GM23248 (cell line): ENCODE measurements at regions not wholly inside any gene's neighbourhood (a gene's known extent, or its start where the extent isn't known, plus 50 kb on each side); places are given as distances from the start of the nearest gene placed in this dataset.

Source experiments
- DNase-seq: peaks from one replicate; pipeline ENCODE4 v3.0.0-alpha.2; 2015
- H2AFZ ChIP-seq: fragments of 200-600 bp; sonication (generic); 2 replicates; pipeline ENCODE4 v1.6.1; 2016; ENCODE audit warnings: antibody characterized with exemption
- H3F3A ChIP-seq: fragments of 200-600 bp; sonication (generic); 2 replicates; pipeline ENCODE4 v1.6.1; 2016; ENCODE audit warnings: mild to moderate bottlenecking, antibody characterized with exemption, mixed run types; ENCODE audit not compliant: insufficient read depth
- H3K27ac ChIP-seq: fragments of 200-600 bp; sonication (generic); 2 replicates; pipeline ENCODE4 v1.5.1; 2016; ENCODE audit warnings: mild to moderate bottlenecking
- H3K27me3 ChIP-seq: fragments of 200-600 bp; sonication (generic); replicated peaks from 2 replicates; pipeline ENCODE4 v1.6.1; 2016; ENCODE audit warnings: mild to moderate bottlenecking; ENCODE audit not compliant: insufficient read depth
- H3K36me3 ChIP-seq: fragments of 200-600 bp; sonication (generic); 2 replicates; pipeline ENCODE4 v1.6.1; 2016; ENCODE audit warnings: low read depth, mild to moderate bottlenecking
- H3K4me1 ChIP-seq: fragments of 200-600 bp; sonication (generic); 2 replicates; pipeline ENCODE4 v1.6.1; 2016; ENCODE audit warnings: mild to moderate bottlenecking; ENCODE audit not compliant: insufficient read depth
- H3K4me2 ChIP-seq: fragments of 200-600 bp; sonication (generic); one replicate; pipeline ENCODE4 v1.6.1; 2016; ENCODE audit warnings: mild to moderate bottlenecking; ENCODE audit not compliant: unreplicated experiment
- H3K4me3 ChIP-seq: fragments of 200-600 bp; sonication (generic); 2 replicates; pipeline ENCODE4 v1.5.1; 2016; ENCODE audit warnings: mild to moderate bottlenecking
- H3K79me2 ChIP-seq: fragments of 200-600 bp; sonication (generic); 2 replicates; pipeline ENCODE4 v1.6.1; 2016; ENCODE audit warnings: mild to moderate bottlenecking; ENCODE audit not compliant: insufficient read depth
- H3K9ac ChIP-seq: fragments of 200-600 bp; sonication (generic); 2 replicates; pipeline ENCODE4 v1.6.1; 2016; ENCODE audit warnings: mild to moderate bottlenecking
- H3K9me2 ChIP-seq: fragments of 200-600 bp; sonication (generic); 2 replicates; pipeline ENCODE4 v1.6.1; 2016; ENCODE audit warnings: mixed run types, mild to moderate bottlenecking, moderate library complexity; ENCODE audit not compliant: insufficient read depth
- H3K9me3 ChIP-seq: fragments of 200-600 bp; sonication (generic); one replicate; pipeline ENCODE4 v1.6.1; 2017; ENCODE audit warnings: low read depth
- H4K20me1 ChIP-seq: fragments of 200-600 bp; sonication (generic); 2 replicates; pipeline ENCODE4 v1.6.0; 2016; ENCODE audit not compliant: insufficient read depth
- EZH2 ChIP-seq: fragments of 200-600 bp; sonication (generic); IDR thresholded peaks from 2 replicates; pipeline ENCODE4 v1.6.1; 2018; ENCODE audit warnings: antibody characterized with exemption, mild to moderate bottlenecking; ENCODE audit not compliant: insufficient read depth, poor library complexity, severe bottlenecking
- EZH2phosphoT487 ChIP-seq: fragments of 200-600 bp; sonication (generic); IDR thresholded peaks from 2 replicates; pipeline ENCODE4 v1.6.1; 2018; ENCODE audit warnings: antibody characterized with exemption, moderate library complexity, mild to moderate bottlenecking, low read depth; ENCODE audit not compliant: insufficient read depth
- WGBS, 2 experiments: methylation state at CpG; one replicate each; pipeline ENCODE4 v1.1.6; 2015 to 2017; ENCODE audit warnings: low lambda C conversion rate in 2 of 2, low coverage in 1 of 2; ENCODE audit errors: missing lambda C conversion rate in 2 of 2; 5-methylcytosine and 5-hydroxymethylcytosine counted together
- in situ Hi-C: fragments of 300-500 bp; cut with MboI; formaldehyde crosslinking; loops from 2 replicates; pipeline ENCODE4 v1.15.0; 2020

DNA sequence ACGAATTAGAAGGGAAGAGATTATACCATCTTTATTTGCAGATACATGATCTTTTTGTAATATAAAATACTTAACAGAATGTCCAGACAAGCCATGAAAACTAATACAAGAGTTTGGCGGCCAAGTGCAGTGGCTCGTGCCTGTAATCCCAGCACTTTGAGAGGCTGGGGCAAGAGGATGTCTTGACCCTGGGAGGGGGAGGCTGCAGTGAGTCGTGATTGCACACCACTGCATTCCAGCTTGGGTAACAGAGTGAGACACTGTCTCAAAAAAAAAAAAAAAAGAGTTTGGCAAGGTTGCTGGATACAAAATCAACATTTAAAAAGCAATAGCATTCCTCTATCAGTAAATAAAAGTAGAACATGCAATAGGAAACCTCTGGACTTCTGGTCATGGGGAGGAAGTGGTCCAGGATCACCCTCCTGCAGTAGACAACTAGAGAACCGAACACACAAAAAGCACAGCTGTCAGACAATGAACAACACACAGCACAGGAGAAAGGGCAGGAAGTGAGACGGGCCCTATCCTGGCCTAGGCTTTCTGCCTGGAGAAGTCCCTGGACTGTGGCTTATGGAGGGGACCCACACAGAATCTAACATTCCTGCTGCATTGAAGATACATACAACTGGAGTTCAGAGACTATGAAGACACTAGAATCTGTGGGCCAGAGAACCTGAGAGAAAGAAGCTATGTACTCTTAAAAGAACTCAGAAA lies 118.9 kb upstream of the ARL4C start:
- WGBS, 2 experiments = 48 to 65% methylated on average over 6 of the region's 6 CpGs
- DNase-seq = no peak
- no peak overlapping the region for H3K27ac ChIP-seq

DNA sequence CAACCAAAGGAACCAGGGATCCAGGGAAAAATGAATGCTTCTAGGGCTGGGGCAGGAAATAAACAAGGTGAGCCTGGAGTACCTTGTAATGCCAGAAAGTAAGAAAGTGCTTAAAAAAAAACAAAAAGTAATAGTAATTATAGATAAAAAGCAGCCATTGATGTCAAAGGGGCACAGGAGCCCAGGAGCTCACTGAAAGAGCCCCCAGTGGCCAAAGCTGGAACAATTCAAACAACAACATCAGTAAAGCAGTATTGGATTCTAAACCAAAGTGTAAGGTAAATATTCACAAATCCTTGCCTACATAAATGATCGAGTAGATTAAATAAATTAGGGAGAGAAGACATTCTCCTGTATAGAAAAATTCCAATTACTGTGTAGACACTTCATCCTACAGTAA lies 114.3 kb upstream of the ARL4C start:
- Histone ChIP-seq H3K9me2 (no peaks in the 10 kb centered on the region), H3K79me2 (no peaks in the 10 kb centered on the region), H4K20me1 (no peaks in the 10 kb centered on the region), H3K4me3 (no peak overlapping the region), H3K27me3 (no peaks in the 10 kb centered on the region), H3K4me2 (no peak overlapping the region), H2AFZ (no peak overlapping the region), H3K4me1 (no peaks in the 10 kb centered on the region), H3F3A (no peaks in the 10 kb centered on the region), H3K36me3 (no peaks in the 10 kb centered on the region), H3K27ac (no peak overlapping the region), H3K9ac (no peak overlapping the region), H3K9me3 (no peaks in the 10 kb centered on the region)
- TF ChIP-seq EZH2 (no peak), EZH2phosphoT487 (no peak)
- peak; percentile 28 for DNase-seq
- in situ Hi-C loops = no loop called here
- whole genome bisulfite sequencing, 2 experiments = 0 to 4% methylated on average over 1 of the region's 1 CpG

More for the DNA sequence above, 118.9 kb upstream of the ARL4C start:
- H3F3A ChIP-seq = no peaks in the 10 kb centered on the region
- no peaks in the 10 kb centered on the region for H3K9me2 ChIP-seq
- no peaks in the 10 kb centered on the region for H3K79me2 ChIP-seq
- H3K4me2 ChIP-seq = no peak overlapping the region
- H3K36me3 ChIP-seq = no peaks in the 10 kb centered on the region
- in situ Hi-C loops = no loop called here
- peak overlapping the region; percentile 39; the same call in 1 of the 2 replicates for H2AFZ ChIP-seq
- H3K4me1 ChIP-seq = no peaks in the 10 kb centered on the region
- TF ChIP-seq EZH2 (no peak), EZH2phosphoT487 (no peak)
- H3K9me3 ChIP-seq = no peaks in the 10 kb centered on the region
- no peak overlapping the region for H3K4me3 ChIP-seq
- H3K9ac ChIP-seq = no peak overlapping the region
- H3K27me3 ChIP-seq = no peaks in the 10 kb centered on the region
- no peaks in the 10 kb centered on the region for H4K20me1 ChIP-seq

DNA sequence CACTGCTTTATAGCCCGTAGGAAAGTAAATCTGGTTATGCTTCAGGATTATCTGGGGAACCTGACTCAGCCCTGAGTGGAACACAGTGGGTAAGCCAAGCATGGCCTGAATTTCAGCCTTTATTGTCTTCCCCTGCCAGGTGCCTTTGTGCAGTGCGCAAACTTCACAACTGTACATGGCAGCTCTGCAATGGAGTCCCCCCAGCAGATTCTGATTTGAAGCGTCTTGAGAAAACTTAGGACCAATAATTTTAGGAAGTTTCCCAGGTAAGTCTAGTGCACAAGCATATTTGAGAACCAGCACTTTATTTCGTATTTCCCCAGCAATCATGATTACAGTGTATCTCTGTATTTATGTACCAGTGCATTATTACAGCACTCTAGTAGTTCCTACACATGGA lies 112.1 kb upstream of the ARL4C start:
- no peak overlapping the region for H3K9ac ChIP-seq
- no peak for DNase-seq
- no peak overlapping the region for H2AFZ ChIP-seq
- H3K36me3 ChIP-seq = no peaks in the 10 kb centered on the region
- 86 to 90% methylated on average over 4 of the region's 4 CpGs for WGBS, 2 experiments
- H3K4me1 ChIP-seq = no peaks in the 10 kb centered on the region
- H3F3A ChIP-seq = no peaks in the 10 kb centered on the region
- TF ChIP-seq EZH2 = no peak
- no peak for TF ChIP-seq EZH2phosphoT487
- H3K4me2 ChIP-seq = no peak overlapping the region
- no peak overlapping the region for H3K27ac ChIP-seq
- no peaks in the 10 kb centered on the region for H3K27me3 ChIP-seq
- H3K9me3 ChIP-seq = no peaks in the 10 kb centered on the region
- H3K9me2 ChIP-seq = no peaks in the 10 kb centered on the region
- H4K20me1 ChIP-seq = no peaks in the 10 kb centered on the region
- H3K79me2 ChIP-seq = no peaks in the 10 kb centered on the region
- H3K4me3 ChIP-seq = no peak overlapping the region
- in situ Hi-C loops = no loop called here

DNA sequence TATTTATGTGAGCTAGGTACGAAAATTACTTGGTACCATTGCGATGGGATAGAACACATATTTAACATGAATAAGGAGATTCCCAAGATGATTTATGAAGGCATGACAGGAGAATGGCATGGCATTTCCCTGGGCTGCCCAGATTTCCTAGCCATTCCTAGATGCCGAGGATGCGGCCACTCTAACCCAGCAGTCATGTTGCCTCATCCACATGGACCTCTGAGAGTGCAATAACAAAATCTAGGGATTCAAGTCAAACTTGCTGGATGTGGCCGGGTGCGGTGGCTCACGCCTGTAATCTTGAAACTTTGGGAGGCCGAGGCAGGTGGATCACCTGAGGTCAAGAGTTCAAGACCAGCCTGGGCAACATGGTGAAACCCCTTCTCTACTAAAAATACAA lies 110.8 kb upstream of the ARL4C start:
- Histone ChIP-seq H3K27me3 (no peaks in the 10 kb centered on the region), H3K9me2 (no peaks in the 10 kb centered on the region), H2AFZ (no peak overlapping the region), H3K9me3 (no peaks in the 10 kb centered on the region), H3K79me2 (no peaks in the 10 kb centered on the region), H3K36me3 (no peaks in the 10 kb centered on the region), H3K27ac (no peak overlapping the region), H3K9ac (no peak overlapping the region), H3K4me1 (no peaks in the 10 kb centered on the region), H3F3A (no peaks in the 10 kb centered on the region), H3K4me2 (no peak overlapping the region), H4K20me1 (no peaks in the 10 kb centered on the region), H3K4me3 (no peak overlapping the region)
- in situ Hi-C loops = no loop called here
- DNase-seq = no peak
- 77 to 78% methylated on average over 8 of the region's 8 CpGs for WGBS, 2 experiments
- TF ChIP-seq EZH2 (no peak), EZH2phosphoT487 (no peak)
